ENCODE measurements at regions not wholly inside any gene's neighbourhood (a gene's known extent, or its start where the extent isn't known, plus 50 kb on each side); places are given as distances from the start of the nearest gene placed in this dataset.

GRCh38 chr11:11084337-11084736, 226.5 kb upstream of the ZBED5 start:
- H3K27me3 ChIP-seq = no peaks in the 10 kb centered on the region
- H3K36me3 ChIP-seq = no peaks in the 10 kb centered on the region
- no peaks in the 10 kb centered on the region for H3K9me3 ChIP-seq
- no peak for DNase-seq
- H3K4me3 ChIP-seq = no peak overlapping the region
- TF ChIP-seq POLR2A (IDR thresholded peaks at IDR 0.05) = no peak
- TF ChIP-seq CTCF (IDR thresholded peaks at IDR 0.05) = no peak
- H3K4me1 ChIP-seq = no peaks in the 10 kb centered on the region
- no peak overlapping the region for H3K27ac ChIP-seq

GRCh38 chr11:11083441-11083840, 225.6 kb upstream of the ZBED5 start:
- DNase-seq = no peak
- TF ChIP-seq POLR2A (IDR thresholded peaks at IDR 0.05) (no peak), CTCF (IDR thresholded peaks at IDR 0.05) (no peak)
- no peak overlapping the region for H3K4me3 ChIP-seq

GRCh38 chr11:11082646-11083045, 224.8 kb upstream of the ZBED5 start:
- DNase-seq = no peak
- no peak overlapping the region for H3K27ac ChIP-seq
- TF ChIP-seq CTCF (IDR thresholded peaks at IDR 0.05) (no peak), POLR2A (IDR thresholded peaks at IDR 0.05) (no peak)
- no peaks in the 10 kb centered on the region for H3K9me3 ChIP-seq
- H3K4me1 ChIP-seq = no peaks in the 10 kb centered on the region
- no peaks in the 10 kb centered on the region for H3K36me3 ChIP-seq
- no peak overlapping the region for H3K4me3 ChIP-seq
- no peaks in the 10 kb centered on the region for H3K27me3 ChIP-seq

More at GRCh38 chr11:11083441-11083840, 225.6 kb upstream of the ZBED5 start:
- no peaks in the 10 kb centered on the region for H3K27me3 ChIP-seq
- H3K4me1 ChIP-seq = no peaks in the 10 kb centered on the region
- H3K9me3 ChIP-seq = no peaks in the 10 kb centered on the region
- H3K36me3 ChIP-seq = no peaks in the 10 kb centered on the region
- no peak overlapping the region for H3K27ac ChIP-seq

GRCh38 chr11:11081776-11082175, 223.9 kb upstream of the ZBED5 start:
- no peak for DNase-seq
- Histone ChIP-seq H3K9me3 (no peaks in the 10 kb centered on the region), H3K27me3 (no peaks in the 10 kb centered on the region), H3K27ac (no peak overlapping the region), H3K36me3 (no peaks in the 10 kb centered on the region), H3K4me1 (no peaks in the 10 kb centered on the region), H3K4me3 (no peak overlapping the region)
- TF ChIP-seq POLR2A (IDR thresholded peaks at IDR 0.05) (no peak), CTCF (IDR thresholded peaks at IDR 0.05) (no peak)

GRCh38 chr11:11081288-11081687, 223.4 kb upstream of the ZBED5 start:
- Histone ChIP-seq H3K27ac (no peak overlapping the region), H3K36me3 (no peaks in the 10 kb centered on the region), H3K9me3 (no peaks in the 10 kb centered on the region), H3K4me3 (no peak overlapping the region), H3K4me1 (no peaks in the 10 kb centered on the region), H3K27me3 (no peaks in the 10 kb centered on the region)
- TF ChIP-seq POLR2A (IDR thresholded peaks at IDR 0.05) (no peak), CTCF (IDR thresholded peaks at IDR 0.05) (no peak)
- DNase-seq = no peak

All from Peyer's patch (tissue), 4 donors.